ENCODE measurements at regions not wholly inside any gene's neighbourhood (a gene's known extent, or its start where the extent isn't known, plus 50 kb on each side); places are given as distances from the start of the nearest gene placed in this dataset.
A peak's percentile ranks its signal among the peaks of the same experiment; 100 is the strongest.
"Not testable (repeated sequence)": the region's sequence is repeated elsewhere in the genome, so short reads cannot be mapped to it uniquely, and the experiment has no call there.

DNA sequence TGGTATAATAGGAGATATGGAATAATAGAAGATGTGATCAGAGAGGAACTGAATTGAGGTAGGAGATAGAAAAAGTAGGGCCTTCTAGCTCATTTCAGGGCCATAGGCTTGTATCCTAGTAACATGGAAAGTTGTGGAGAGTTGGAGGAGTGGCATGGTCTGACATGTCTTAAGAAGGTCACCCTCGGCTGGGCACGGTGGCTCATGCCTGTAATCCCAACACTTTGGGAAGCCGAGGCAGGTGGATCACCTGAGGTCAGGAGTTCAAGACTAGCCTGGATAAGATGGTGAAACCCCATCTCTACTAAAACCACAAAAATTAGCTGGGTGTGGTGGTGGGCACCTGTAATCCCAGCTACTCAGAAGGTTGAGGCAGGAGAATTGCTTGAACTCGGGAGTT is 550.3 kb upstream of the CDH2 start:
- DNase-seq = not testable (repeated sequence)

DNA sequence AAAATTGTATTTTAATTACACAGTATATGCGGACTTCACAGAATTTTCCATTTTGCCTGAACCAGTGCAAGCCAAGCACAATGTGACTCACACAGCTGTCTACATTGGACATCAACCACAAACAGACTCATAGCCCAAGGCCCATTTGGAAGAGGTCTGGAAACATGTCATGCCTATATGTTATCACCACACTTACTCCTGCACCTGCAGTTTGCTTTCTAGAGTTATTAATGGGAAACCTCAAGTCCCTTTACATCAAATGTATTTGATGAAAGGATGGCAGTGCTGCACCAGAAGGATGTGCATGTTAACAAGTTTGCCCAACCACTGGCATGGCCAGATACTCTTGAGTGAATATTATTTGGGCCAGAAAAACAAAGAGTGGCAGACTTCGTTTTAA is 548.9 kb upstream of the CDH2 start:
- peak; percentile 6 for DNase-seq

DNA sequence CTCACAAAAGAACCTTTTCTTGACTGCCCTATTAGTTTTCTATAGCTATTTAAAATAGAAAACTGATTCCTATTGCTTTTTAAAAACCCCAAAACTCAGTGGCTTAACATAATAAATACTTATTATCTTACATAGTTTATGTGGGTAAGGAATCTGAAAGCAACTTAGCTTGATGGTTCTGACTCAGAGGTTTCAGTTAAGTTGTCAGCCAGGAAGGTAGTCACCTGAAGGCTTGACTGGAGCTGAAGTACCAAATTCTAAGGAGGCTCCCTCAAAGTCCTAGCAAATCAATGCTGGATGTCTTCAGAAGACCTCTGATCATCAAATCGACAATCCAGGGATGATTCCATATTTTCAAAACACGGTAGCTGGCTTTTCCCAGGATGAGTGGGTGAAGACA is 546.6 kb upstream of the CDH2 start:
- DNase-seq = no peak

DNA sequence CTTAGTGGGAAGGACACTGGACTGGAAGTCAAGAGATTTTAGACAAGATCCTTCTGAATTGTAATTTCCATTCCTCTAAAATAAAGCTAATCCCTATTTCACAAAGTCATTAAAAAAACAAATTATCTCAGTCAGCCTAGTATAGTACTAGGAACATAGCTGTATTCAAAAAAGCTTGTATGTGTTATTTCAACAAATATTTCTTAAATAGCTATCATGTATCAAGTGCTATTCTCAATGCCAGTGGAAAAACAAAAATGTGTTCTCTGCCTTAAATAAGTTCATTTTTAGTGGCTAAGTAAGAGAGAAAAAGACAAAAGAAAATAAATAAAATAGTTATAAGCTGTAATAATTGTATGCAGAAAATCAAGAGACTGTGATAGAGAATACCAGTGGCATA is 541.8 kb upstream of the CDH2 start:
- no peak for DNase-seq

DNA sequence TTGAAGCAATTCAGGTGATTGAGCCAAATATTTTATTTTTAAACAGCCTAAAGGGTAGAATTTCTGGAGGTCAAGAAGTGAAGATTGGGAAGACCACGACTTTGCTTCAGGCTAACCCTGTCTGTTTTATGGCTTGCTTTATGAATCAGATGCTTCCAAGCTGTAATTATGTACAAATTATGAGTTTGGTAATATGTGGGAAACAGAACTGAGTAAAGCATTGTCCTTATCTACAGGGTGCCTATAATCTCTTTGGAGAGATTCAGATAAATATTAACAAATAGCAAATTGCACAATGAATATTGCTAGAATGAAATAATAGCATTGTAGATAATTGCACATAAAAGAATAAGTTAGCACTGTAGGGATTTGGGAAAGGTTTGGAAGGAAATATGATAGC is 539.4 kb upstream of the CDH2 start:
- DNase-seq = no peak

DNA sequence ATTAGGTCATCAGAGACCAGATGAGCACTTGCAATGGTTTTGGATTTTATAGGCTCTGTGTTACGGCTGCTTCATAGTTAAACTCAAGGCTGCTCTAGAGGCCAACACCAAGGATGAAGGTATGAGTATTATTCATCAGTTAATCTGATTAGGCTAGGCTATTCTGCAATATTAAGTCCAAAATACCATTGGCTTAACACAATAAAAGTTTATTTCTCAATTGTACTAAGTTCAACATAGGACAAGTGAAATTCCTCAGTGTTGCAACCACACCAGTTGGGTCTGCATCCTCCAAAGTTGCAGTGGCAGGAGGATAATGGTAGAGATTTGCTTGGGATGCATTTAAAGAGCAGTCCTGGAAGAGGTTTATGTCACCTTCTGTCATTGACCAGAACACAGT is 538.3 kb upstream of the CDH2 start:
- DNase-seq = no peak

DNA sequence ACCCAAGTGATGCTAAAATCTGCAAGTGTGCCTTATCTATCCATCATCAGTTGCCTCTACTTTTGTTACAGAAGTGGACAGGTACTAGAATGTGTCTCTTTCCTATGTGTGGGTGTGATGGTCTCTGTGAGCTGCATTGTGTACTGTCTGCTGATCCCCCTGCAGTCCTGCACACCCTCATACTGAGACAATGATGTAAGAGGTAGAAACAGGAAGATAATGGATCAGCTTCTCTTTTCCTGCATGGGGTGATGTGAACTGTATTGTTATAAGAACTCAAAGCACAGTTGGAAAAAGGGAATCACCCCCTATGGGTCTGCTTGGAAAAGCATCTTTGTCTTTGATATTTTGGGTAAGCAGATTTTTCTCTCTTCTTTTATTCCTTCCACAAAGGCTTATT is 537.6 kb upstream of the CDH2 start:
- DNase-seq = no peak

DNA sequence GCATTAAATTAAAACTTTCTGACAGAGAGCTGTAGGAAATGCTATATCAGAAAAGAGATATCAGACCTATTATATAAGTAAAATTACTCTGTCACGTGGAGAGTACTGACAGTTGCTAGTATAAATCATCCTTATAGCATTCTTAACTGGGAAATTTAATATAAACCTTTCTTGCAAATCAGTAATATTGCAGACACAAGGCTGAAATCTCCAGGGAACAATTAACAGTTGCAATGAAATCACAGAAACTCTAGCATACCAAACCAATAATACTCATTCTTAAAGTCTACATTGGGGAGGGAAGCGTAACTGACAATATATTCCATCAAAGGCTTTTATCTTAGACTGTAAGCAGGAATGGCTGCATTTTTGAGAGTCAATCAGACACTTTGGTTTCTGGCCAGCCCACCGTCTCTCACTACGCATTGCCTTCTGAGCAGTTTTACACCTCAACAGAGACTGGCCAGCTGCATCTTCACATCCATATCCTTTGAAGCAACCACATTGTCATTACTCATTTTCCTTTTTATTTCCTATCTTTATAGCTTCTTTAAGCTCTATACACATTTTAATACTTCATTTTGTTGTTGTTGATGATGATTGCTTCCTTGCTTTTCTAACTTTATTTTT is 536.0 kb upstream of the CDH2 start:
- no peak for DNase-seq

GRCh38 chr18:28712172-28712571 is 535.2 kb upstream of the CDH2 start:
- no peak for DNase-seq

GRCh38 chr18:28711096-28711495 is 534.2 kb upstream of the CDH2 start:
- DNase-seq = no peak

- DNase-seq = no peak
These were observed 530.1 kb upstream of the CDH2 start for GRCh38 chr18:28707006-28707405.

- DNase-seq = no peak
These were observed 529.5 kb upstream of the CDH2 start for GRCh38 chr18:28706397-28706796.

DNA sequence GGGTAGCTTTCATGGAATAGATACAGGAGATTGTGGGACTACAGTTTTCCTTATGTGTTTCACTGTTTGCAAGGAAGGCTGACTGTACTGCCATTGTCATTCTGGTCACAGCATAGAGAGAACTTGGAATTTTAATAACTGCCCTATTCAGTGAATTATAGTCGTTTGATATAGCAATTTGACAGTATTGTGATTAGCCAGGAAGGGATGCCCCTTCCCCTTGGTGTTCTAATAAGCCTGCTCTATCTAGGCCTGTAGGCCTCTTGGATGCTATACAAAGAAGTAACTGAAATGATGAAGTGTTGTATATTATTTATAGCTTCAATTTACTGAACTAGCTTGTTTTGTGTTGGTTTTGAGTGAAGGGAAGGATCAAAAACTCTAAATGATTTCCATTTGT is 528.6 kb upstream of the CDH2 start:
- no peak for DNase-seq

DNA sequence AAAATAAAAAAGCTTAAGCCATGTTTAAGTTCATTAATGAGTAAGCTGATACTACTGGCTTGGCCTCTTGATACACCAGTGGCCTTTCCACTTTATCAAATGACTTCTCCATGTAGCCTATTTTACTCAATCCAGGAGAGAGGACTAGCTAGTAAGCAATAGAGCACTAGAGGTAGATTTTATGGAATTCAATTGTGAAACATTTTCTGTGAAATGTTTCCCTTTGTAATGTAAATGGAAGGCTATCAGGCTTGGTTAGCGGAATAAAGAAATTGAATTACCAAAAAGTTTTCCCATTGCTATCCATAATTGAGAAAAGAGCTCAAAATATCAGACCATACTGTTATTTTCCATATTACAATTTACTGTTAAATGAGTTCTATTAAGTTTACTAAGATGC is 515.4 kb upstream of the CDH2 start:
- DNase-seq = no peak

DNA sequence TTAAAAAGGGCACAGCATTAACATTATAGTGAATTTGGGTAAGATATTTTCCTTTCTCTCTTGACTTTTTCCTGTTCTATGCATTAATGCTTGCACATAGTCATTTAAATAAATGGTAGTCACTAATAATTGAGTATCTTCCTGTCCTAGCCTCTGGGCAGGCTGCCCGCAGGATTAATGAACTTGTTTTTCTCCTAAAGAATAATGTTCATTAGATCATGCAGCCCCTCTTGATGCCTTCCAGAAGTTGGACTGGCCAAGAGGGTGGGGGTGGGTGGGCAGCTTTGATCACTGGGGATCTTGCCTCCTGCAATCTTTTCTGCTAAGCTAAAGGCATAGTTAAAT is 514.5 kb upstream of the CDH2 start:
- no peak for DNase-seq

DNA sequence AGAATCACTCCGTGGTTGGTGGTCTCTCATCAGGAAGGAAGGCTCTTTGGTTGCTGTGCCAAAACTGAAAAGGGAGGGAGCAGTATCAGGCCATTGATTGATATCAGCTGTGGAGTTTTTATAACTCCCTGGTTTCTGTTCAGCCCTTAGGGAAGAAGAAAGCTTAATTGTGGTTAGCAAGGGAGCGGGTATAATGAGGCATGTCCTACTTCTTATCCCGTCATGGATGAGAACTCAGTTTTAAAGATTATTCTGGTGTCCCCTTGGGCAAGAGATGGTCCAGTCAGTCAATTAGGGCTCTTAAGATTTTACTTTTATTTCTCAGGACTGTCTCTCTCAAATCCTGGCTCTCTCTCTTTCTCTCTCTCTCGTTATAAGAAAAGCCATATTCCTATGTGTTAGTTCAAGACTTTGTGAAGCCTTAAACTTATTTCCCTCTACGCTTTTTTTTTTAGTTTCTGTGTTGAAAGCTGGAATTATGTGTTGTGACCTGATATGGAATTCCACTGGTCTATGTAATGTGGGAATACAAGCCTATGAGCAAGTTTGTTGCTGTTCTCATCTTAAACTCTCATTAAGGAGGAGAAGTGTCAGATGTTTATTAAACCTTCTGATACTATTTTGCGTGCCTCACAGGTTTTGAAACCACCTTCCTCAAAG is 514.0 kb upstream of the CDH2 start:
- no peak for DNase-seq

- no peak for DNase-seq
These were observed 513.2 kb upstream of the CDH2 start for GRCh38 chr18:28690100-28690499.

- no peak for DNase-seq
These were observed 512.7 kb upstream of the CDH2 start for GRCh38 chr18:28689588-28689987.

DNA sequence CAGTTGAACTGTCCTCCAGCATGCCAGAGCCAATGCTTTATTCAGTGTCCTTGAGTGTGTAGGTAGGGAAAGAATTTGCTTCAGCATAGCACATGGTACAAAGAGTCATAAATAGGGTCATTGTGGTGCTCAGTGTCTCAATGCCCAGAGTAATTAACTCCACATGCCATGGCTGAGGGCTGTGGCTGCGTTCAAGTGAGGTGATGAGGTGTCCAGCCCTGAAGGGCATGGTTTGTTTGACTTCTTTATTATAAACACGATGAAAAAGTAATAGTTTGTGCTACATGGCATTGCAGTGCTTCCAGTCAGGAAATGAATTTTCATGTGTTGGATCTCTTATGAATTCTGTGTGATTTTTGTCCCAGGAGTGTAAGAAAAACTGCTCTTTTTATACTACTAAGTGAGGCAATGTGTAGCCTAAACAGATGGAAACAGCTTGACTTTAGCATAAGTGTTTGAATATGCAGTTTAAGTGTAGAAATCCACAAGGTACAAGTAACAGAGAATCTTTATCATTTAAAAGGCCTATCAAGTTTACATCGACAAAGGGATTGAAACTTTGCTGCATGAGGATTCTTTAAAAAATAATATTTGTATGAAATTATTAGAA is 507.9 kb upstream of the CDH2 start:
- no peak for DNase-seq

DNA sequence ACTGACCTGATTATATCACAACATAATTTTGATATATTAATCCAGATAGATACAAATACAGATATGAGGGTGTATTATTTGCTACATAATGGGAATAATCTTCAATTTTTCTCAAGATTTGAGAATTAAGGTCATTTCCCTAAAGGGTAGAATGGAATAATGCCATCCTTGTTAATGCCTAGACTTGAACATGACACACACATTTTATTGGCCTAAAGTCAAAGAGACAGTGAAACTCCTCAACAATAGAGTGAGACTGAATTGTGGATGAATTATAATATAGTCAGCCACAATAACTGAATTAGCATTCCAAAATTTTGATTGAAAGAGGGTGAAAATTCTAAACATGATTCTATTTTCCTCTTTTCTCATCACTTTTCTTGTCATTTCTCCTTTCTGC is 506.0 kb upstream of the CDH2 start:
- no peak for DNase-seq

DNA sequence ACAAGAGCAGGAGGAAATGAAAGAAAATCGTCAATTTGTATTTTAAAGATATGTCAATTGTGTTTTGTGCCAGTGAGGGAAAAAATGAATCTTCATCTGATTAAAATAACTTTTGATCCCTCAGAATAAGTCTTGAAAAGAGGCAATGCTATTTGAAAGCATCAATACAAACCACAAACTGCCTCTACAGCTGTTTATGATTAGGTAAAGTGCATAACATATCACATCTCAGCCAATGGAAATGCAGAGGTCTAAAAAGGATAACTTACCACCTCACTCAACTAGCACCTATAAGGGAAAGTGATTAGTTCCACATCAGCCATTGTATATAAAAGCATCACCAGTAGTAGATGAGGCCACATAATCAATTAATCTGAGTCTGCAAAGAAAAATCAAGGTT is 492.2 kb upstream of the CDH2 start:
- DNase-seq = no peak

DNA sequence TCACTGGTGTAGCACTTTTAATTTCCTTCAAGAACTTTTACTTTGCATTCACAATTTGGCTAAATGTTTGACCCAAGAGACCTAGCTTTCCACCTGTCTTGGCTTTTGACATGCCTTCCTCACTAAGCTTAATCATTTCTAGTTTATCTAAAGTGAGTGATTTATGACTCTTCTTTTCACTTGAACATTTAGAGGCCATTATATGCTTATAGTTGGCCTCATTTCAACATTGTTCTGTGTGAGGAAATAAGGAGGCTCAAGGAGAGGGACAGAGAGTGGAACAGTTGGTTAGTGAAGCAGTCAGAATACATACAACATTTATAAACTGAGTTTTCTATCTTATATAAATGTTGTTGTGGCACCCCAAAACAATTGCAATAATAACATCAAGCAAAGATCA is 489.3 kb upstream of the CDH2 start:
- DNase-seq = no peak

DNA sequence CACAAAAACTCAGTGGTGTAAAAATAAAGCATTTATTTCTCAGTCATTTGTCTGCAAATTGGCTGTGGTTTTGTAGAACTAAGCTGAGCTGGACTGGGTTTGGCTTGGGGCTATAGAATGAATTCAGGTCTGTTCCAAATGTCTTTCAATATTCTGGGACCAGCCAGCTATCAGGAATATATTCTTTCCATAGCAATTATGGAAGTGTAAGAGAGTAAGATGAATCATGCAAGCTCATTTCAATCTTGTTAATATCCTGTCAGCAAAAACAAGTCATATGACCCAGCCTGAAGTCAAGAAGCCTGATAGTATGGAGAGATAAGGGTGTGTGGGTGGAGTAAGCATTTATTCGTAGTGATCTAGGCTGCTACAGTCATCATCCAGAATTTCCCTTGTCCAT is 481.0 kb upstream of the CDH2 start:
- DNase-seq = no peak

DNA sequence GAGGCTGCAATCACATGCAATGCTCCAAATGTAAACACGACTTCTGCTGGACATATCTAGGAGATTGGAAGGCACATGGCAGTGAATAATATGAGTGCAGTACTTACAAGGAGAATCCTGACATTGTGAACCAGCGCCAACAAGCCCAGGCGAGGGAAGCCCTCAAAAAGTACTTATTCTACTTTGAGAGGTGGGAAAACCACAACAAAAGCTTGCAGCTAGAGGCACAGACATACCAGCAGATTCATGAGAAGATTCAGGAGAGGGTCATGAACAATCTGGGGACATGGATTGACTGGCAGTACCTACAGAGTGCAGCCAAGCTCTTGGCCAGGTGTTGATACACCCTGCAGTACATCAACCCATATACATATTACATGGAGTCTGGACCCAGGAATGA is 475.7 kb upstream of the CDH2 start:
- DNase-seq = no peak

GRCh38 chr18:28651298-28651697 is 474.4 kb upstream of the CDH2 start:
- no peak for DNase-seq
